Parathyroid adenoma (tissue), 2 donors: ENCODE measurements at regions not wholly inside any gene's neighbourhood (a gene's known extent, or its start where the extent isn't known, plus 50 kb on each side); places are given as distances from the start of the nearest gene placed in this dataset.

Experiments
- H2AFZ ChIP-seq: fragments of 300-600 bp; sonication (generic); one replicate; pipeline ENCODE4 v1.7.0; 2017; ENCODE audit warnings: antibody characterized with exemption, mild to moderate bottlenecking
- H3K27ac ChIP-seq: fragments of 300-600 bp; sonication (generic); one replicate; pipeline ENCODE4 v1.7.0; 2017
- H3K27me3 ChIP-seq: fragments of 300-600 bp; sonication (generic); one replicate; pipeline ENCODE4 v1.7.0; 2017; ENCODE audit warnings: low read length; ENCODE audit not compliant: control insufficient read depth, insufficient read depth
- H3K36me3 ChIP-seq: fragments of 300-600 bp; sonication (generic); one replicate; pipeline ENCODE4 v1.7.0; 2017; ENCODE audit warnings: low read length; ENCODE audit not compliant: control insufficient read depth, insufficient read depth
- H3K4me1 ChIP-seq: fragments of 300-600 bp; sonication (generic); one replicate; pipeline ENCODE4 v1.7.0; 2017; ENCODE audit warnings: control low read depth
- H3K4me2 ChIP-seq: fragments of 300-600 bp; sonication (generic); one replicate; pipeline ENCODE4 v1.7.0; 2017; ENCODE audit warnings: low read length
- H3K4me3 ChIP-seq: fragments of 300-600 bp; sonication (generic); one replicate; pipeline ENCODE4 v1.7.0; 2017; ENCODE audit warnings: low read depth, low read length
- H3K79me2 ChIP-seq: fragments of 300-600 bp; sonication (generic); one replicate; pipeline ENCODE4 v1.7.0; 2017; ENCODE audit warnings: control low read depth
- H3K9ac ChIP-seq: fragments of 300-600 bp; sonication (generic); one replicate; pipeline ENCODE4 v1.7.0; 2017; ENCODE audit warnings: mild to moderate bottlenecking
- H3K9me3 ChIP-seq: fragments of 300-600 bp; sonication (generic); one replicate; pipeline ENCODE4 v1.7.0; 2017; ENCODE audit warnings: low read length; ENCODE audit not compliant: control insufficient read depth
- CTCF ChIP-seq: fragments of 300-600 bp; sonication (generic); IDR thresholded peaks from one replicate; pipeline ENCODE4 v1.7.0; 2017; ENCODE audit warnings: antibody characterized with exemption, mild to moderate bottlenecking
- donor health status: primary hyperparathyroidism.

DNA sequence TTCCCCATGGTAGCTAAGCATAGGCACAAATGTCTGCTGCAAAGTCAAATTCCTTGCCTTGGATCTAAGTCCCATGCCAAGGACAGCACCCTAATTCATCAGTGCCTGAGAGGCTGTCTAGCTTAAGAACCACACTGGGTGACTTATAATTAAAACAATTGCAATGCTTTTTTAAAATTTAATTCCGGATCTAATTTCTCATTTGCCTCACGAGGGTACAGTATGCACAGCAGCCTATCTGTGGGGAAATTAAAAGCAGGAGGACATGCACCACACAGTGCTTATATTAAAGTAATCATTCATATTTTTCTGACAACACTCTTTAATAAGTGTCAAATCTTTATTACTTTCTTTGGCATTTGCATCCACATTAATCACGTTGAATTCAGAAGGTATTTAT, 378.8 kb downstream of the GPAM start:
- no peak for TF ChIP-seq CTCF
- no peak overlapping the region for H3K27ac ChIP-seq
- H3K9ac ChIP-seq: no peak overlapping the region
- no peak overlapping the region for H3K4me3 ChIP-seq
- no peaks in the 10 kb centered on the region for H3K36me3 ChIP-seq
- no peak overlapping the region for H3K4me2 ChIP-seq
- H3K79me2 ChIP-seq: no peaks in the 10 kb centered on the region
- no peak overlapping the region for H2AFZ ChIP-seq
- H3K4me1 ChIP-seq: no peaks in the 10 kb centered on the region
- H3K9me3 ChIP-seq: no peaks in the 10 kb centered on the region
- no peaks in the 10 kb centered on the region for H3K27me3 ChIP-seq

- Histone ChIP-seq H3K4me3 (no peak overlapping the region), H3K27ac (no peak overlapping the region), H3K27me3 (no peaks in the 10 kb centered on the region), H2AFZ (no peak overlapping the region), H3K36me3 (no peaks in the 10 kb centered on the region), H3K79me2 (no peaks in the 10 kb centered on the region), H3K4me2 (no peak overlapping the region), H3K9me3 (no peaks in the 10 kb centered on the region), H3K9ac (no peak overlapping the region), H3K4me1 (no peaks in the 10 kb centered on the region)
- no peak for TF ChIP-seq CTCF
Observed at GRCh38 chr10:111811517-111811916, 372.0 kb downstream of the GPAM start.

GRCh38 chr10:111820471-111820870, 363.1 kb downstream of the GPAM start:
- TF ChIP-seq CTCF: no peak
- H3K27ac ChIP-seq: no peak overlapping the region

DNA sequence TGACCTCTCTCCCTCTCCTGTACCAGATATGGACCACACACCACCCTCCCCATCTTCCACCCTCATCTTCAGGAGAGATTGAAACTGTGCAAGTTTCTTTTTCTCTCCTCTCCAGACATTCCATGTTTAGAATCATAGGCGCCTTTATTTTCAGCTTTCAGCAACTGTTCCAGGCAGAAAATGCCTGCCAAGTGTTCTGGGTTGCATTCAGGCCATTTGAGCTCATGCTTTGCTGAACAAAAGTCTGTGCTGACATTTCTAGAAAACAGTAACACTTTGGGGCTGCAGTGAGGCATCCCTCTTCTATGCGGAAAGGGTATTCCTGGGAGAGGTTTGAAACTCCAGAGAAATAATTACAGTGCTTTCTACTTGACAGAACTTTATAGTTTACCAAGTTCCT, 361.7 kb downstream of the GPAM start:
- Histone ChIP-seq H3K79me2 (no peaks in the 10 kb centered on the region), H3K9me3 (no peaks in the 10 kb centered on the region), H3K4me3 (no peak overlapping the region), H3K36me3 (no peaks in the 10 kb centered on the region), H3K4me1 (no peaks in the 10 kb centered on the region), H3K27me3 (no peaks in the 10 kb centered on the region), H3K27ac (no peak overlapping the region), H3K4me2 (no peak overlapping the region), H2AFZ (no peak overlapping the region), H3K9ac (no peak overlapping the region)
- no peak for TF ChIP-seq CTCF

More at GRCh38 chr10:111820471-111820870, 363.1 kb downstream of the GPAM start:
- Histone ChIP-seq H2AFZ (no peak overlapping the region), H3K4me2 (no peak overlapping the region), H3K9me3 (no peaks in the 10 kb centered on the region), H3K4me3 (no peak overlapping the region), H3K4me1 (no peaks in the 10 kb centered on the region), H3K9ac (no peak overlapping the region), H3K36me3 (no peaks in the 10 kb centered on the region), H3K79me2 (no peaks in the 10 kb centered on the region), H3K27me3 (no peaks in the 10 kb centered on the region)

GRCh38 chr10:111822661-111823060, 360.9 kb downstream of the GPAM start:
- Histone ChIP-seq H2AFZ (no peak overlapping the region), H3K27ac (no peak overlapping the region), H3K27me3 (no peaks in the 10 kb centered on the region), H3K9me3 (no peaks in the 10 kb centered on the region), H3K4me2 (no peak overlapping the region), H3K79me2 (no peaks in the 10 kb centered on the region), H3K4me3 (no peak overlapping the region), H3K36me3 (no peaks in the 10 kb centered on the region), H3K4me1 (no peaks in the 10 kb centered on the region), H3K9ac (no peak overlapping the region)
- TF ChIP-seq CTCF: no peak
